ENCODE measurements at regions not wholly inside any gene's neighbourhood (a gene's known extent, or its start where the extent isn't known, plus 50 kb on each side); places are given as distances from the start of the nearest gene placed in this dataset.

DNA sequence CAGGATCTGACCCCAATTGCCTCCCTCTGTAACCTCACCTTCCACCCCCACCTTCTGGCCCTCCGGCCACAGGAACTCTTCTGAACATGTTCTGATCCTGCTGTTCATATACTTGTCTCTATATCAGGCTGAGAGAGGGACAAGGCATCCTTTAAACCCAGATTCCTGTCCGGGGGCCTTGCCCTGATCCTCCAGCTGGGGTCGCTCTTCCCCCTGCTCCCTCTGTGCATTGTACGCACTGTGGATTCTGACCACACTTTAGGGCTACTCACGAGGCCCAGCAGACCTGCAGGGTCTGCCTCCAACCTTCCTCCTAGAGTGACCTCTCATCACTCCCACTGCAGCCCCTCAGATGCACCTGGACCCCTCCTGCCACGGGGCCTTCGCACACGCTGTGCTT lies 269.3 kb downstream of the UQCRFS1 start:
- Mint-ChIP-seq H3K27ac (no peak overlapping the region), H3K27me3 (peaks cover 4% of the 10 kb centered on the region), H3K9me3 (peaks cover 4% of the 10 kb centered on the region), H3K4me1 (ENCODE audit: low read depth) (no peaks in the 10 kb centered on the region), H3K4me3 (no peak overlapping the region), H3K36me3 (ENCODE audit: low read depth) (no peaks in the 10 kb centered on the region)
- ChIA-PET CTCF (no interaction called here), POLR2A (no interaction called here)
- TF ChIP-seq, protein P1, sequence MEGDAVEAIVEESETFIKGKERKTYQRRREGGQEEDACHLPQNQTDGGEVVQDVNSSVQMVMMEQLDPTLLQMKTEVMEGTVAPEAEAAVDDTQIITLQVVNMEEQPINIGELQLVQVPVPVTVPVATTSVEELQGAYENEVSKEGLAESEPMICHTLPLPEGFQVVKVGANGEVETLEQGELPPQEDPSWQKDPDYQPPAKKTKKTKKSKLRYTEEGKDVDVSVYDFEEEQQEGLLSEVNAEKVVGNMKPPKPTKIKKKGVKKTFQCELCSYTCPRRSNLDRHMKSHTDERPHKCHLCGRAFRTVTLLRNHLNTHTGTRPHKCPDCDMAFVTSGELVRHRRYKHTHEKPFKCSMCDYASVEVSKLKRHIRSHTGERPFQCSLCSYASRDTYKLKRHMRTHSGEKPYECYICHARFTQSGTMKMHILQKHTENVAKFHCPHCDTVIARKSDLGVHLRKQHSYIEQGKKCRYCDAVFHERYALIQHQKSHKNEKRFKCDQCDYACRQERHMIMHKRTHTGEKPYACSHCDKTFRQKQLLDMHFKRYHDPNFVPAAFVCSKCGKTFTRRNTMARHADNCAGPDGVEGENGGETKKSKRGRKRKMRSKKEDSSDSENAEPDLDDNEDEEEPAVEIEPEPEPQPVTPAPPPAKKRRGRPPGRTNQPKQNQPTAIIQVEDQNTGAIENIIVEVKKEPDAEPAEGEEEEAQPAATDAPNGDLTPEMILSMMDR (IDR thresholded peaks at IDR 0.05) = no peak
- ATAC-seq (no peak), DNase-seq (no peak)
- intact Hi-C loops (cut with micrococcal nuclease) = no loop called here

DNA sequence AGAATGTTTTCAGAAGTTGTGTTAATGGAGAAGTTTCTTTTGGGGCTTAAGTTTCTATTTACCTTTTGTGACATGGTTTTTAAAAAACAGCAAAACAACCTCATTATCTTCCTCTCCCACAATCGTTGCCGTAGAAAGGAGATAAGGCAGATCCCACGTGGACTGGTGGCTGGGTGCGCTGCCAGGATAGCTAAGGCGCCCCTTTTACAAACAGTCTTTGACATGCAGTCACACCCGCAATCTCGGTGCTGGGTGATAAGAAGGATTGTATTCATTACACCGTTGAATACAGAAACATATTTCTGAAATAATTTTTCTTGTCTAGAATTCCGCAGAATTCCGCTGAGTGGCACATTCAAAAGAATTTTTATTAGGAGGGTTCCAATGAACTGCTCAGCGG lies 271.1 kb downstream of the UQCRFS1 start:
- CTCF ChIA-PET = no interaction called here
- H3K4me3 Mint-ChIP-seq = no peak overlapping the region
- peaks cover 4% of the 10 kb centered on the region for H3K9me3 Mint-ChIP-seq
- intact Hi-C loops (cut with micrococcal nuclease) = no loop called here
- POLR2A ChIA-PET = no interaction called here
- DNase-seq (no peak), ATAC-seq (no peak)
- H3K27ac Mint-ChIP-seq = no peak overlapping the region
- H3K36me3 Mint-ChIP-seq (ENCODE audit: low read depth) = no peaks in the 10 kb centered on the region
- H3K27me3 Mint-ChIP-seq = peaks cover 4% of the 10 kb centered on the region
- H3K4me1 Mint-ChIP-seq (ENCODE audit: low read depth) = no peaks in the 10 kb centered on the region
- TF ChIP-seq, protein P1 (IDR thresholded peaks at IDR 0.05) = no peak

DNA sequence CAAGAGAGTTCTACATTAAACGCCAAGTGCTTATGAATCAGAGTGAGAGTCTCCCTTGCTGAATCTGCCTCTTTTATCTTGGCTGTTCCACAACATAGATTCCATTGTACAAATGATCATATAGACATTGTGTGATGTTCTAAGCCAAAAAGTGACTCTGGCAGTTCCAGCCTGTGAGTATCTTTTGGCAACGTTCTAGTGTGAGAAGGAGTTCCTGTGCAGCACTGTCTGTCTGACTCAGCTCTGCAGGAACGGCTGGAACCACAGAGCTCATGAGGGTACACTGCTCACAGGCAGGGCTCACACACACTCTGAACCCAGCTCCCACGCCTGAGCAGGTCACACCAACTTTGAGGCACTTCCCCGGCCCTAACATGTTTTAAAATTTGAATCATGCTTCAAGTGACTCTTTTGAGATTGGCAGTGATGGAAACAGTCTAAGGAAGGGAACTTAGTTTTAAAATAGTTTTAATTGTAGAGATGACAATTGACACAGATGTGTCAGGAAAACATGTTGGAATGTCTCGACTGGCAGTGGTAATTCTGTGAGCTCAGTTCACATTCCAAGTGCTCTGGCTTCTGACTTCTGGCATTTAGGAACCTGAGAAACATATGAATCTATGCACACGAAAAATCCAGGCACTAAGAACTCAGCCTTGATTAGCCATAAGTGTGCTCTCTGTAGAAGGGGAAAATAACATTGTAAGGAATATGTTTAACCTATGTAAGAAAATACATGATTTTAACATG lies 272.0 kb downstream of the UQCRFS1 start:
- CTCF ChIA-PET = no interaction called here
- Mint-ChIP-seq H3K4me3 (no peak overlapping the region), H3K9me3 (peaks cover 4% of the 10 kb centered on the region)

DNA sequence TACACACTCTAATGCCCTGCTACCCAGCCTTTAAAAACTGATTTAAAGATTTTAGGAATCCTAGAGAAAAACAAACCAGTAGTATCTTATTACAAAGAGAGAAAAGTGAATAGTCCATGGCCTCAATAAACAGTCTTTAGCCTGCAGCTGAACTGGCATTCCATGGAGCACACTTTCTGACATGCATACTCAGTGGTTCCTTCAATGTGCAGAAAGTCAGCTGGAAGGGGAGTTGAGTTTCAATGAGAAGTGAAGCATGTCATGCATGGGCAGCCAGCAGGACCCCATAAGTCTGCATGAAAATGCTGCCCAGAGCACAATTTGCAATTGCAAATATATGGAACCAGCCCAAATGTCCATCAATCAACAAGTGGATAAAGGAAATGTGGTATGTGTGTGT lies 273.7 kb downstream of the UQCRFS1 start:
- CTCF ChIA-PET = no interaction called here
- no peaks in the 10 kb centered on the region for H3K36me3 Mint-ChIP-seq (ENCODE audit: low read depth)
- H3K9me3 Mint-ChIP-seq = peaks cover 4% of the 10 kb centered on the region
- intact Hi-C loops (cut with micrococcal nuclease) = no loop called here
- no peaks in the 10 kb centered on the region for H3K4me1 Mint-ChIP-seq (ENCODE audit: low read depth)
- no peak for ATAC-seq
- no peak overlapping the region for H3K27ac Mint-ChIP-seq
- DNase-seq = no peak
- H3K27me3 Mint-ChIP-seq = peaks cover 4% of the 10 kb centered on the region
- no peak overlapping the region for H3K4me3 Mint-ChIP-seq
- TF ChIP-seq, protein P1 (IDR thresholded peaks at IDR 0.05) = no peak
- POLR2A ChIA-PET = no interaction called here

More for the DNA sequence above, 272.0 kb downstream of the UQCRFS1 start:
- Mint-ChIP-seq H3K27ac (no peak overlapping the region), H3K4me1 (ENCODE audit: low read depth) (no peaks in the 10 kb centered on the region), H3K27me3 (peaks cover 4% of the 10 kb centered on the region), H3K36me3 (ENCODE audit: low read depth) (no peaks in the 10 kb centered on the region)
- TF ChIP-seq, protein P1 (IDR thresholded peaks at IDR 0.05) = no peak
- intact Hi-C loops (cut with micrococcal nuclease) = no loop called here
- ATAC-seq = no peak
- POLR2A ChIA-PET = no interaction called here
- DNase-seq = no peak

DNA sequence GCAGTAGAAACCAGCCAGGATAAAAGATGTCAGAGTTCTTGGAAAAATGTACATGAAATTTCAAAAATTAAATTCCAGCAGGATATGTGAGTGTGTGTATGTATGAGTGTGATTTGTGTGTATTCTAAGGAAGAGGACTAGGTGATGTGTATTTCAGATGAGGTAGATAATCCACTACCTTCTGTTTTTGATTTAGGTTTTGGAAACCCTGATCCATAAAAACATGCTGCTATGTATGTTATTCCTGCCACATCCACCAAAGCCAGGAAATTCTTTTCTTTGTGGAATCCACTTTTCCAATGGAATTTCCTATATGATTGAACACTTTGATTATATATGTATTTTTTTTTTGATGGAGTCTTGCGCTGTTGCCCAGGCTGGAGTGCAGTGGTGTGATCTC lies 276.9 kb downstream of the UQCRFS1 start:
- TF ChIP-seq, protein P1 (IDR thresholded peaks at IDR 0.05) = no peak
- Mint-ChIP-seq H3K27ac (no peak overlapping the region), H3K4me1 (ENCODE audit: low read depth) (no peaks in the 10 kb centered on the region), H3K4me3 (no peak overlapping the region), H3K27me3 (no peaks in the 10 kb centered on the region), H3K36me3 (ENCODE audit: low read depth) (no peaks in the 10 kb centered on the region), H3K9me3 (no peaks in the 10 kb centered on the region)
- DNase-seq (no peak), ATAC-seq (no peak)
- ChIA-PET POLR2A (no interaction called here), CTCF (no interaction called here)
- intact Hi-C loops (cut with micrococcal nuclease) = no loop called here

All from activated CD8-positive, alpha-beta T cell treated with anti-CD3 and anti-CD28 coated beads for 36 hours (primary cell).